ENCODE measurements at regions not wholly inside any gene's neighbourhood (a gene's known extent, or its start where the extent isn't known, plus 50 kb on each side); places are given as distances from the start of the nearest gene placed in this dataset.

- Mint-ChIP-seq H3K27ac (no peak overlapping the region), H3K4me3 (ENCODE audit: low read depth) (no peak overlapping the region), H3K9me3 (ENCODE audit: low read depth) (no peaks in the 10 kb centered on the region), H3K36me3 (ENCODE audit: insufficient read depth) (no peaks in the 10 kb centered on the region), H3K27me3 (peaks cover 21% of the 10 kb centered on the region), H3K4me1 (ENCODE audit: low read depth) (peaks cover 5% of the 10 kb centered on the region)
- DNase-seq (ENCODE audit: low spot score, unreplicated experiment), result no peak
- TF ChIP-seq CTCF (IDR thresholded peaks at IDR 0.05; ENCODE audit: unreplicated experiment), result no peak
These were observed 477.9 kb downstream of the TSN start for GRCh38 chr2:122233372-122233771.

- Mint-ChIP-seq H3K27me3 (peaks cover 44% of the 10 kb centered on the region), H3K9me3 (ENCODE audit: low read depth) (no peaks in the 10 kb centered on the region), H3K36me3 (ENCODE audit: insufficient read depth) (no peaks in the 10 kb centered on the region), H3K27ac (no peak overlapping the region), H3K4me1 (ENCODE audit: low read depth) (peaks cover 7% of the 10 kb centered on the region), H3K4me3 (ENCODE audit: low read depth) (no peak overlapping the region)
- no peak for TF ChIP-seq CTCF (IDR thresholded peaks at IDR 0.05; ENCODE audit: unreplicated experiment)
- no peak for DNase-seq (ENCODE audit: low spot score, unreplicated experiment)
These were observed 480.9 kb downstream of the TSN start for GRCh38 chr2:122236152-122236874.

GRCh38 chr2:122236925-122237324 is 481.5 kb downstream of the TSN start:
- TF ChIP-seq CTCF (IDR thresholded peaks at IDR 0.05; ENCODE audit: unreplicated experiment), result no peak

GRCh38 chr2:122237450-122237849 is 482.0 kb downstream of the TSN start:
- Mint-ChIP-seq H3K9me3 (ENCODE audit: low read depth) (no peaks in the 10 kb centered on the region), H3K4me1 (ENCODE audit: low read depth) (peaks cover 7% of the 10 kb centered on the region), H3K27me3 (peaks cover 41% of the 10 kb centered on the region), H3K36me3 (ENCODE audit: insufficient read depth) (no peaks in the 10 kb centered on the region), H3K27ac (no peak overlapping the region), H3K4me3 (ENCODE audit: low read depth) (no peak overlapping the region)
- DNase-seq (ENCODE audit: low spot score, unreplicated experiment), result no peak
- no peak for TF ChIP-seq CTCF (IDR thresholded peaks at IDR 0.05; ENCODE audit: unreplicated experiment)

More at GRCh38 chr2:122236925-122237324, 481.5 kb downstream of the TSN start:
- peaks cover 7% of the 10 kb centered on the region for H3K4me1 Mint-ChIP-seq (ENCODE audit: low read depth)
- H3K27ac Mint-ChIP-seq, result no peak overlapping the region
- DNase-seq (ENCODE audit: low spot score, unreplicated experiment), result no peak
- no peak overlapping the region for H3K4me3 Mint-ChIP-seq (ENCODE audit: low read depth)
- no peaks in the 10 kb centered on the region for H3K36me3 Mint-ChIP-seq (ENCODE audit: insufficient read depth)
- no peaks in the 10 kb centered on the region for H3K9me3 Mint-ChIP-seq (ENCODE audit: low read depth)
- peaks cover 41% of the 10 kb centered on the region for H3K27me3 Mint-ChIP-seq

- DNase-seq (ENCODE audit: low spot score, unreplicated experiment), result no peak
- Mint-ChIP-seq H3K36me3 (ENCODE audit: insufficient read depth) (no peaks in the 10 kb centered on the region), H3K4me3 (ENCODE audit: low read depth) (no peak overlapping the region), H3K27ac (peak overlapping the region; percentile 40), H3K27me3 (peaks cover 41% of the 10 kb centered on the region), H3K4me1 (ENCODE audit: low read depth) (peaks cover 7% of the 10 kb centered on the region), H3K9me3 (ENCODE audit: low read depth) (no peaks in the 10 kb centered on the region)
- no peak for TF ChIP-seq CTCF (IDR thresholded peaks at IDR 0.05; ENCODE audit: unreplicated experiment)
These were observed 482.6 kb downstream of the TSN start for GRCh38 chr2:122238006-122238559.
